CD4-positive, alpha-beta T cell treated with Interferon gamma for 1 hour (primary cell): ENCODE measurements at regions not wholly inside any gene's neighbourhood (a gene's known extent, or its start where the extent isn't known, plus 50 kb on each side); places are given as distances from the start of the nearest gene placed in this dataset.
"Not testable (repeated sequence)": the region's sequence is repeated elsewhere in the genome, so short reads cannot be mapped to it uniquely, and the experiment has no call there.

Source experiments
- DNase-seq: peaks from one replicate; pipeline ENCODE4 v3.0.0-alpha.2; 2020

DNA sequence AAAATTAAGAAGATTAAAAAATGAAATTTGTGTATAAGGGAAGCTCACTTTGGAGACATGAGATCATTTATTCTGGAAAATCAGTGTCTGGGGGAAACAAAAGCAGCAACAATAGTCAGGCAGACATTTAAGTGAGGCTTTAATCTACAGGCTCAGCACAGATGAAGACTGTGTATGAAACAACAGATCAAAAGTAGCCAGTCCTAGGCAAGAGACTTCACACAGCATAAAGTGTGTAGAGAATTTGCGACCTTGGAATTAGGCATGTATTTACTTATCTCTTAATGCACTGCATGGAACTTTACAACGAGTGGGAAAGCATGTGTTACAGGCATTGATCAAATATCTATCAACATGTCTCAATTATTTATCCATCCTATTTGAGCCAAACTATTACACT lies 1099.9 kb downstream of the PLA2G4A start:
- DNase-seq = no peak

DNA sequence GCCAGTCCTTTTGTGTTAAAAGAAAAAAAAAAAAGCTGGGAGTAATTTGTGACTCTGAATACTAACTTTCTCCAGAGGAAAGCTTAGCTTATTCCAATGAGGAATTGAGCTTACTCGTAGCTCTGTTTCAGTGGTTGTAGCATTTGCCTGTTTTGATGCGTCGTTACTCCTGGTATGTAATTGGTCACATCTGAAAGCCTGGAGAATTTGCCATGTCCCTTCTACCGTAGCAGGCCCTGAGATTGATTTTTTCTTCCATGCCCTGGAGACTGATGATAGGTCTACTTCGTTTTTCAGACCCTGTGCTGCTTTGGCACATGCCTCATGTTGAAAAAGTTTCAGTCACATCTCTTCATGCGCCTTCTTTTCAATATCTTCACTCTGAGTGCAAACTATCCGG lies 1103.0 kb downstream of the PLA2G4A start:
- DNase-seq = no peak

DNA sequence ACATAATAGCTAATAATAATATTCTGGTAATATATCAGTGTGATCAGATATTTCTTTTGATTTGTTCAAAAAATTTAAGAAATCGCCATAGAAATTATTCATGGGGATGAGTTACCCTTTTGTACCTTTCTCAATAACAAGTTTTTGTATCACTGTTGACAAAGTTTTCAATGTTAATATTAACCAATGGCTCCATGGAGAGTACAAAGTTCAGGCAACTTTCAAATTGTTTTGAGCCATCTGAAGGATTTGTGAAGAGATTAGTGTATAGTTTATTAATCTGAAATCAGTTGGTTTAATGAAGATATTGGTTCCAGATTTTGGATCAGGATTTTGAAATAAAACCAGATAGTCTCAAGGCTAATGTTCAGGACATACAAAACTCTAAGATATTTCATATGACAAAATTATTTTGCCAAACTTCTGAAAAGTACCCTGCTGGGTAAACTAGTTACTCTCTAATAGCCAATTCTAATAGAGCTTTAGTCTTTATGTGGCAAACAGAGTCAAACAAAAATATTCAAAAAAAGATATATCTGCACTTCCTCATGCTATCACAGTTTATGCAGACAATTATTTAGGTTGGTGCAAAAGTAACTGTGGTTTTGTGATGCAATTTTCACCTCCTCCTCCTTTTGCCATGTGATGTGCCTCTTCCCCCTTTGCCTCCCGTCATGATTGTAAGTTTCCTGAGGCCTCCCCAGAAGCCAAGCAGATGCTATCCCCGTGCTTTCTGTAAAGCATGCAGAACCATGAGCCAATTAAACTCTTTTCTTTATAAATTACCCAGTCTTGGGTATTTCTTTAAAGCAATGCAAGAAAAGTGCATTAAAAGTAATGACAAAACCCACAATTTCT lies 1105.0 kb downstream of the PLA2G4A start:
- DNase-seq = no peak

- DNase-seq = no peak
Measured at GRCh38 chr1:187936667-187937066, 1107.9 kb downstream of the PLA2G4A start.

- no peak for DNase-seq
Measured at GRCh38 chr1:187938092-187938491, 1109.3 kb downstream of the PLA2G4A start.

DNA sequence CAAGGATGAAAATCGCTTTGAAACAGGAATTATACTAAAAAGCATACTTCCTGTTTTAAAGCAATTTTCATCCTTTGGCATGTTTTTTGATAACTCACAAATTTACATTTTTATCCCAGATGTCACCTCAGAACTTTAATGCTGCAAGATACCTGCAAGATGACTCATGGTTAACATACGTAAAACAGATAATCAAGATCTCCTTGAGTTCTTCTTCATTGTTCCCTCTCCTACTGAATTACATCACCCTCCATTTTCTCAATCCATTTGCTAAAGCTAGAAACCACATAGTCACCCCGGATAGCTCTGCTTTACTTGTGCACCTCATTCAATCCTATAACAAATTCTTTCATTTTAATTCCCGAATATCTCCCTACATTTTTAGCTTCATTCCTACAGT lies 1114.2 kb downstream of the PLA2G4A start:
- DNase-seq = no peak

DNA sequence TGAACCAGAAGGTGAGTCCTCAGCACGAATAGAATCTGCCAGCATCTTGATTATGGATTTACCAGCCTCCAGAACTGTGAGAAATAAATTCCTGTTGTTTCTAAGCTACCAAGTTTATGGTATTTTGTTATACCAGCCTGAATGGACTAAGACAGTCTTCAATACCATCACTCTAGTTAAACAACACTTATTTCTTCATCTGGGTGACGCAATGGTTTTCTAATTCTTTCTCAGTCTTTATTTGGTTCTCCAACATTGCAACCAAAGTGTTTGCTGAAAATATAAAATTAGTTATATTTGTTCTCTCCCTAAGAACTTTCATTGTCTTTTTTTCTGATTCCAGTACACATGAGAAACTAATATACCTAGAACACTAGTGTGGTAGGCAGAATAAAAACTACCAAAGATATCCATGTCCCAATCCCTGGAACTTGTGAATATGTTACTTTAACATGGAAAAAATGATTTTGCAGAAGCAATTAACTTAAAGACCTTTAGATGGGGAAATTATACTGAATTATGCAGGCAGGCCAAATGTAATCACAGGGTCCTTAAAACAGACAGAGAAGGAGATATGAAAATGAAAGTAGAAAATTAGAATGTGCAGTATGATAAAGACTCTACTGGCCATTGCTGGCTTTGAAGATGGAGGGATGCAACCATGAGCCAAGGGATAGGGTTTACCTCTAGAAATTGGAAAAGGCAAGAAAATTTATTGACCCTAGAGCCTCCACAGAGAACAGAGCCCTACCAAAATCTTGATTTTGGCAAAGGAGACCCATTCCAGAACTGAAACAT lies 1115.1 kb downstream of the PLA2G4A start:
- DNase-seq = no peak

DNA sequence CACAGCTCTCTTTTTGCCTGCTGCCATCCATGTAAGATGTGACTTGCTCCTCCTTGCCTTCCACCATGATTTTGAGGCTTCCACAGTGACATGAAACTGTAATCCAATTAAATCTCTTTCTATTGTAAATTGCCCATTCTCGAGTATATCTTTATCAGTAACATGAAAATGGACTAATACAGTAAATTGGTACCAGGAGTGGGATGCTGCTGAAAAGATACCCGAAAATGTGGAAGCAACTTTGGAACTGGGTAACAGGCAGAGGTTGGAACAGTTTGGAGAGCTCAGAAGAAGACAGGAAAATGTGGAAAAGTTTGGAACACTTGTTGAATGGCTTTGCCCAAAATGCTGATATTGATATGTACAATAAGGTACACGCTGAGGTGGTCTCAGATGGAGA lies 1117.9 kb downstream of the PLA2G4A start:
- not testable (repeated sequence) for DNase-seq

GRCh38 chr1:187947359-187947758 lies 1118.6 kb downstream of the PLA2G4A start:
- DNase-seq = no peak

- DNase-seq = no peak
Measured at GRCh38 chr1:187948170-187948794, 1119.5 kb downstream of the PLA2G4A start.

DNA sequence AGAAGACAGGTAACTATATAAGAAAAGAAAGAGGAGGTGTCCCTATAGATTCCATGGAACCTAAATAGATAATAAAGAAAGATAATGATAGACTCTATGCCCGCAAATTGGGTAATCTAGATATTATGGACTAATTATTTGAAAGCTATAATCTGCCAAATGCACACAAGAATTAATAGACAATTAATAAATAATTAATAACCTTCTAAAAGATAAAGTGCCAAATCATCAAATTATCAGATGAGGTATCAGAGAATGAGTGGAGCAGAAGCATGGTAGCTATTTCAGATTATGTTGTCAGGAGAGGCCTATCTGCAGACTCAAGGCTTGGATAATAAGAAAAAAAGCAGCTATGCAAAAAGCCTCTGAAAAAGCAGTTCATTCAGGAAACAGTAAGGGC lies 1120.8 kb downstream of the PLA2G4A start:
- no peak for DNase-seq

DNA sequence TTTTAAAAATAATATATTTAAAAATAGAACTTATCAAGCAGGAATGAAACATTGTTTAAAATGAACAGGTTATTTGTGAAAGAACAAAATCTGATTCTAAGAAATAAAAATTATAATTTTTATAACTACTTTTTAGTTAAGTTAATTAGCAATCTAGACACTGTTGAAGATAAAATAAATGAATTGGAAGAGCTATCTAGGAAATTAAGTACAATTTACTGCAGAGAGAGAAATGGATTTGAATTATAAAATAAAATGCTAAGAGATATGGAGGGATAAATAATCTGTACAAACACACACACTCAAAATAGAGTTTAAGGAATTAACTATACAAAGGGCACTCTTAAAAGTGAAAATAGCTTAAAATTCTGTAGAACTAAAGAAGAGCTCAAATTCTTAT lies 1123.1 kb downstream of the PLA2G4A start:
- no peak for DNase-seq

- no peak for DNase-seq
Measured at GRCh38 chr1:187952446-187952845, 1123.7 kb downstream of the PLA2G4A start.

- DNase-seq = no peak
Measured at GRCh38 chr1:187956975-187957374, 1128.2 kb downstream of the PLA2G4A start.

GRCh38 chr1:187958207-187958606 lies 1129.5 kb downstream of the PLA2G4A start:
- no peak for DNase-seq

GRCh38 chr1:187959062-187959461 lies 1130.3 kb downstream of the PLA2G4A start:
- no peak for DNase-seq

DNA sequence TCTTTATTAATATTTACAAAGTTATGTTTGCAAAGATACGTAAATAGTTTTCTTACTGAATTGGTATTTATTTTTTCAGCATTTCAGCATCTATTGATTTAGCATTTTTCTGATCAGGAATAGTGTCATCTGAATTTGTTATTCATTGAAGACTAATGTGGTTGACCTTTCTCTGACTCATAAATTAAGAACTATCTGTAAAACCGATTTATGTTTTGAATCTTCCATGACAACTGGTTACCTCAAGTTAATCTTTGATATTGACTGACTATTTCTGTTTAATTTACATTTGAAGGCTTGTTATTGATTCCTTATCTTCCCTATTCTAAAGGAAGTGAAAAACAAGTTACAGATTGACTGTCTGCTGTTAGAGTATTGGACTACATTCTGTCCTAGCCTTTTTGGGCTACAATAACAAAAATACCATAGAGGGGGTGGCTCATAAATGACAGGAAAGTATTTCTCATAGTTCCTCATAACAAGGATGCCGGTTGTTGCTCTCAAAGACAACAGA lies 1131.4 kb downstream of the PLA2G4A start:
- DNase-seq = no peak

DNA sequence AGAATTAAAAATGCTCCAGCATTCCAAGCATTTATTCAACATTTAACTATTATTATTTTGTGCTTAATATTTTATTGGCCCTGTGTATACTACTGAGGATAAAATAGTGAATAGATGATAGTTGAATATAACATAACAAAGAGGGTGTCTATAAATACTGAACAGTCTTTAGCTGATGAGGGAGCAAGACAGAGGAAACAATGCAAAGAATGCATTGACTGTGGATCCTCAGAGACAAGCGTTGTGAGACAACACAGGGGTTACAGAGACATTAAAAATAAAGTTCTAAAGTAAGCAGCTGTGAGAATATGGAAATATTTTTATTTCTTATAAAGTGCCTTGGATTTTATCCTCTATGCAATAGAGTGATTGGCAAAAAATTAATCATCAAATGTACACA lies 1133.1 kb downstream of the PLA2G4A start:
- no peak for DNase-seq

DNA sequence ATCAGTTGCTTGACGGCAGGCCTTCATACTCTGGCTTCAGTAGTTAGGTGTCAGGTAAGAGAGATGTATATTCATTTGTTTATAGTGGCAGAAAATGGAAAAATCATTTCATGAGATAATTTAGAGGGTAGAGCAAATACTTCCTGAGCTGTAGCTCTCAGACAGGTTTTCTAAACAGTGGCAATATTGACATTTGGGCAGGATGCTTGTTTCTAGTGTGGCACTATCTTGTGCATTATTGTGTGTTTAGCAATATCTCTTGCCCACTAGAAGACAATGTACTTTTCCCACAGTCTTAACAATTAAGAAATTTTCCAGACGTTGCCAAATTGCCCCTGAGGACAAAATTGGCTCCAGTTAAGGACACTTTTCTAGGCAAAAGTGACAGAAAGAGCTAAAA lies 1143.1 kb downstream of the PLA2G4A start:
- no peak for DNase-seq

DNA sequence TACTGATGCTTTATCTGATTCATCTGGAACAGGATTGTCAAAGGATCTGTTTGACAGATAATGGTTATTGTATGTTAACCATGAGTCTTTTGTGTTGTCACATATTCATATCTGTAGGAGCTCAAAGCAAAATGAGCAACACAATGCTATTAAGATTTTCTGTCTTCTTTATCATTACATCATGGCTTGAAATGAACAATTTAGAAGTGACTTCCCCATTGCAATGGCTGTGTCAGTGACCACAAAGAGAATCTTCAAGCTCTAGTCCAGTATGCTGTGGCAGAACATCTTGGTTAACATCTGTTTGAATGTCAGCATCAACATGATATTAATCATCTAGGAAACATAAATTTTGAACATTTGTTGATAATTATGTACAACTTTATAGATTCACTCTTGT lies 1148.5 kb downstream of the PLA2G4A start:
- DNase-seq = no peak

DNA sequence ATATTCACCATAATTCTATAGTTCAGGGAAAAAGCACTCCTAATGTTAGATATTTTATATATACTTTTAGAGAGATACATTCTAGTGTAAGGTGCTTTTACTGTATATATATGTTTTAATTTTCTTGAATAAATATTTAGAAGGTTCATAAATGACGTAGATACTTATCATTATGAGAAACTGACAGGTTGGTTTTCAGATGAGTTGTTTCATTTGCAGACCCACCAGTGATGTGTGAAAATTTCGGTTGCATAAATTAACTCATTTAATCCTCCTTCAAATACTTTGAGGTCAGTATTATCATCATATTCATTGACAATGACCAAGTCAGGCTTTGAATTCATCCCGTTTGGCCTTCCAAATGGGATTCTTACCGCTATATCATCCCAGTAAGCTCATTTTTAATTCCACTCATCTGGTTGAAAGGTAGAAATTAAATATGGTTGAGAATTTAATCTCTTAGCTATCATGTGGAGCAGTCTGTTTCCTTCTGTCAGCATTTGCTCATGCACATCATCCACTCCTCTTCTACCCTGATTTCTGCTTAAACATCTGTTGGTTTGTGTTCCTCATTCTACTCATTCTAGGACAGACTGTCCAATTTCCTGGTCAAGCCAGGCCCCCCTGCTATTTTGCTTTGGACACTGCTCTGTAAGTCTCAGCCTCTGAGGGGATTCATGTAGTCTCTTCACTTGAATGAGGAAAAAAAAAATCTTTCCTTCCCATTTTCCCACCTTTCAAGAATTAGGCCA lies 1156.6 kb downstream of the PLA2G4A start:
- DNase-seq = no peak

GRCh38 chr1:187985897-187986654 lies 1157.3 kb downstream of the PLA2G4A start:
- no peak for DNase-seq
